ENCODE measurements at regions not wholly inside any gene's neighbourhood (a gene's known extent, or its start where the extent isn't known, plus 50 kb on each side); places are given as distances from the start of the nearest gene placed in this dataset.

DNA sequence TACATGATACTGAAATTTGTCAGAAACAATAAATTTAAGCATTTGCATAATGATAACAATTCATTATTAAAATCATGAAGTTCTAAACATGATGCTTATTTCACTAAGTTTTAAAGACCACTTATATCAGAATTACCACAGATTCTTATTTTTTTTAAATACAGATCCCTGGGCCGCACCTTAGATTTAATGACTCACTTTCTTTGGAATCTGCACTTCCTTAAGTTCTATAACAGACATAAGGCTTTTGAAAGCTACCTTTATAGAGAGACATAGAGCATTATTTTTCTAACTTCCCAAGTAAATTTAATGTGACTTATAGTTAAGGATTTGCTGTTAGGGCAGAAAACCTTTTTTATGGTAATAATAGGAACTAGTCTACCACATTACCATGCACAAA, 214.9 kb downstream of the IPMK start:
- H3K27ac Mint-ChIP-seq (ENCODE audit: unreplicated experiment), result no peak overlapping the region
- no peaks in the 10 kb centered on the region for H3K9me3 Mint-ChIP-seq (ENCODE audit: unreplicated experiment)
- no peaks in the 10 kb centered on the region for H3K36me3 Mint-ChIP-seq (ENCODE audit: unreplicated experiment)
- no peak for TF ChIP-seq CTCF (IDR thresholded peaks at IDR 0.05)
- H3K27me3 Mint-ChIP-seq (ENCODE audit: unreplicated experiment), result peaks cover 22% of the 10 kb centered on the region
- no peak for DNase-seq (ENCODE audit: extremely low spot score, unreplicated experiment)
- no peak overlapping the region for H3K4me3 Mint-ChIP-seq (ENCODE audit: unreplicated experiment)
- peaks cover 11% of the 10 kb centered on the region for H3K4me1 Mint-ChIP-seq (ENCODE audit: unreplicated experiment)

DNA sequence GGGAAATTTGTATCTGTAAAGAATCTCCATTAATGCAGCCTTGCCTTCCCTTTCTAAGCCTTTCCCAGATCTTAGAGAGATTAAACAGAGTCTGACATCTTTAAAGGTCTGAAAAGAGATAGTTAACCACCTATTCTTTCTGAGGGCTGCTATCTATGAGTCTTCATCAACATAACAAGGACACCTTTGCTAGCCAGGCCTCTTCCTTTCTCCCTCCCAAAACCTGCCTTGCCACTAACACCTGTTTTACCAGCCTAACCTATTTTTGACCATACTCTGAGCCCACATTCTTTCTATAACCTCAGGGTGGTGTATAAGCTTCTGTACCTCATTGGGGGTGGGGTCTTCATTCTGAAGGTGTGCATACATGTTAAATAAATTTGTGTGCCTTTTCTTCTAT, 217.1 kb downstream of the IPMK start:
- H3K27ac Mint-ChIP-seq (ENCODE audit: unreplicated experiment), result no peak overlapping the region

GRCh38 chr10:58048936-58049335, 218.8 kb downstream of the IPMK start:
- no peaks in the 10 kb centered on the region for H3K36me3 Mint-ChIP-seq (ENCODE audit: unreplicated experiment)
- no peaks in the 10 kb centered on the region for H3K9me3 Mint-ChIP-seq (ENCODE audit: unreplicated experiment)
- no peak overlapping the region for H3K4me3 Mint-ChIP-seq (ENCODE audit: unreplicated experiment)
- H3K27me3 Mint-ChIP-seq (ENCODE audit: unreplicated experiment), result peaks cover 23% of the 10 kb centered on the region
- TF ChIP-seq CTCF (IDR thresholded peaks at IDR 0.05), result no peak
- peaks cover 7% of the 10 kb centered on the region for H3K4me1 Mint-ChIP-seq (ENCODE audit: unreplicated experiment)
- DNase-seq (ENCODE audit: extremely low spot score, unreplicated experiment), result no peak
- H3K27ac Mint-ChIP-seq (ENCODE audit: unreplicated experiment), result no peak overlapping the region

More for the DNA sequence above, 217.1 kb downstream of the IPMK start:
- H3K36me3 Mint-ChIP-seq (ENCODE audit: unreplicated experiment), result no peaks in the 10 kb centered on the region
- peaks cover 7% of the 10 kb centered on the region for H3K4me1 Mint-ChIP-seq (ENCODE audit: unreplicated experiment)
- DNase-seq (ENCODE audit: extremely low spot score, unreplicated experiment), result no peak
- H3K9me3 Mint-ChIP-seq (ENCODE audit: unreplicated experiment), result no peaks in the 10 kb centered on the region
- H3K27me3 Mint-ChIP-seq (ENCODE audit: unreplicated experiment), result peaks cover 25% of the 10 kb centered on the region
- no peak for TF ChIP-seq CTCF (IDR thresholded peaks at IDR 0.05)
- H3K4me3 Mint-ChIP-seq (ENCODE audit: unreplicated experiment), result no peak overlapping the region

DNA sequence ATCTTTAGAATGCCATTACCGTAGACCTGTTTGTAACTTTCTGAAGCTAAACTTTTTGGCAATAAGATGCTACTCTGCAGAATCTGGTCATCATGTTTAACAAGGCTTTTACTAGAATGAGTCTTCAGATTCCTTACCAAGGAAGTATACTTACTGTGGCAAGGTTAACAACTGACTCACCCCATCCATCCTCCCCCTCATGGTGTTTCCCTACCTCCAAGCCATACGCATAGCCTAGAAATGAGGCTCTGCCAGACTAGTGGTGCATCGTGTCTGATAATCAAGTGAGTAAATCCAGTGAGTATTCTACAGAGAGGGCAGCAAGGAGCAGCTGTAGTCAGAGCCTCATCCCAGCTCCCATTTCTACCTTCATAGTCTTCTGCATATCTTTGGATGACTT, 223.6 kb downstream of the IPMK start:
- Mint-ChIP-seq H3K36me3 (ENCODE audit: unreplicated experiment) (peaks cover 3% of the 10 kb centered on the region), H3K27me3 (ENCODE audit: unreplicated experiment) (peaks cover 5% of the 10 kb centered on the region), H3K9me3 (ENCODE audit: unreplicated experiment) (peaks cover 6% of the 10 kb centered on the region), H3K4me1 (ENCODE audit: unreplicated experiment) (peaks cover 8% of the 10 kb centered on the region), H3K4me3 (ENCODE audit: unreplicated experiment) (no peak overlapping the region), H3K27ac (ENCODE audit: unreplicated experiment) (no peak overlapping the region)
- no peak for DNase-seq (ENCODE audit: extremely low spot score, unreplicated experiment)
- TF ChIP-seq CTCF (IDR thresholded peaks at IDR 0.05), result no peak

DNA sequence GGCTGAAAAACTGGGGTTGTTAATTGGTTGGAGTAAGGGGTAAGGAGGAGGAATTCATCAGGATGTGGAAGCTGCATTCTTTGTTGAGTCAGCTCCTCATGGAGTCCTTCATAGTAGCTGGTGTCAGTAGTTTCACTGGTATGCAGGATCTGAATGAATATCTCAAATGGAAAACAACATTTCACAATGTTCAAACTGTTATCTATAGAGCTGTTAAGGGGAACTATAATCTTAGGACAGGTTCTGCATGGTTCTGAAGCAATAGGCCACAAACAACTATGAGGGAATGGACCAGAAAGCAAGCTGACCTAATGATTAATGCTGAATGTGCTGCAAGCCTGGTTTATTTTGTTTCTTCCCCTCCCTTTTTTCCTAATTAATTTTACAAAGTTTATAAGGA, 225.8 kb downstream of the IPMK start:
- H3K27ac Mint-ChIP-seq (ENCODE audit: unreplicated experiment), result no peak overlapping the region
- H3K36me3 Mint-ChIP-seq (ENCODE audit: unreplicated experiment), result peaks cover 3% of the 10 kb centered on the region
- H3K4me3 Mint-ChIP-seq (ENCODE audit: unreplicated experiment), result no peak overlapping the region
- no peak for TF ChIP-seq CTCF (IDR thresholded peaks at IDR 0.05)
- peaks cover 4% of the 10 kb centered on the region for H3K27me3 Mint-ChIP-seq (ENCODE audit: unreplicated experiment)
- peaks cover 6% of the 10 kb centered on the region for H3K9me3 Mint-ChIP-seq (ENCODE audit: unreplicated experiment)
- H3K4me1 Mint-ChIP-seq (ENCODE audit: unreplicated experiment), result peaks cover 17% of the 10 kb centered on the region
- DNase-seq (ENCODE audit: extremely low spot score, unreplicated experiment), result no peak

All from osteocyte (in vitro differentiated cells).